Erythroblast (primary cell): ENCODE measurements at regions not wholly inside any gene's neighbourhood (a gene's known extent, or its start where the extent isn't known, plus 50 kb on each side); places are given as distances from the start of the nearest gene placed in this dataset.
A peak's percentile ranks its signal among the peaks of the same experiment; 100 is the strongest.
"Not testable (repeated sequence)": the region's sequence is repeated elsewhere in the genome, so short reads cannot be mapped to it uniquely, and the experiment has no call there.

Experiments
- DNase-seq, 2 experiments: peaks; one replicate each; lab custom pipeline; 2025; lab: John Stamatoyannopoulos, UW
- GATA1 ChIP-seq: IDR thresholded peaks from 2 replicates; pipeline ENCODE4 v1.6.1; 2011; ENCODE audit warnings: low read depth, mild to moderate bottlenecking, control low read depth, low read length, moderate library complexity
- POLR2A ChIP-seq: IDR thresholded peaks from 2 replicates; pipeline ENCODE4 v1.6.1; 2011; ENCODE audit warnings: mild to moderate bottlenecking, low read length

DNA sequence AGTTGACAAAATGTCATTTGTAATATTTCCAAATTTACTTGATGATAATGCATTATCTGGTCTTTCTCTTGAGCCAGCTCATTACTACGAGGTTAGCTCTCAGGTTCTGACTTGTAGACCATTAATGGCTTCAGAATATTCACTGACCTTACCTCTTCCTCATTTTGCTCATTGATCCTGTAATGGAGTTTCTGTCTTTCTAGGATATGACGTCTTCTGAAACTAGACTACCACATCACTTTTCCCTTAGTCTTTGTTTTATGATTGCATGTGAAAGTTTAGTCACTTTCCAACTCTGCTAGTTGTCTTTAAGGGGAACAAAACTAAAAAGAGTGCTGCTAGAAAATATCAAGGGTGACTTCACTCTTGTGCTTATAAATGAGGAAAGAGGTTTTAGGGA lies 697.6 kb downstream of the JRKL start:
- TF ChIP-seq POLR2A (no peak), GATA1 (no peak)
- DNase-seq = no peak

DNA sequence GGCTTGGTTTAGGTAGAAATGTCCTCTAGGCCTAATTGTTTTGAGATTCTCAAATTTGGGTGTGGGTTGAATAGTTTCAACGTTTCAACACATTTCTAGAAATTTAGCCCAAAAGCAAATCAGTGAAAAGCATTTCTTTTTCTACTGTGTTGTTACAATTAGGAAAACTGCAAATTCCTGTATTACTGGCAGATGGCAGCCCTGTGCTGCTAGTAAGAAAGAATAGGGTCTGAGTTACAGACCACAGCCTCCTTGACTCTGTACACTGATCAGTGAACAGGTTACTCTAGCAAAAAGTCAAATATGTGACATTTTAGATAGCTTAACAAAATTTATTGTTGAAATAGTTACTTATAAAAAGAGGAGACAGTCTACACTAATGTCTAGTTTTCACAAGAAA lies 703.0 kb downstream of the JRKL start:
- TF ChIP-seq GATA1 = no peak
- no peak for TF ChIP-seq POLR2A
- DNase-seq = no peak

DNA sequence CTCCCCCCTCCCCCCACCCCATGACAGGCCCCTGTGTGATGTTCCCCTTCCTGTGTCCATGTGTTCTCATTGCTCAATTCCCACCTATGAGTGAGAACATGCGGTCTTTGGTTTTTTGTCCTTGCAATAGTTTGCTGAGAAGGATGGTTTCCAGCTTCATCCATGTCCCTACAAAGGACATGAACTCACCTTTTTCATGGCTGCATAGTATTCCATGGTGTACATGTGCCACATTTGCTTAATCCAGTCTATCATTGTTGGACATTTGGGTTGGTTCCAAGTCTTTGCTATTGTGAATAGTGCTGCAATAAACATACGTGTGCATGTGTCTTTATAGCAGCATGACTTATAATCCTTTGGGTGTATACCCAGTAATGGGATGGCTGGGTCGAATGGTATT lies 712.4 kb downstream of the JRKL start:
- DNase-seq = not testable (repeated sequence)

DNA sequence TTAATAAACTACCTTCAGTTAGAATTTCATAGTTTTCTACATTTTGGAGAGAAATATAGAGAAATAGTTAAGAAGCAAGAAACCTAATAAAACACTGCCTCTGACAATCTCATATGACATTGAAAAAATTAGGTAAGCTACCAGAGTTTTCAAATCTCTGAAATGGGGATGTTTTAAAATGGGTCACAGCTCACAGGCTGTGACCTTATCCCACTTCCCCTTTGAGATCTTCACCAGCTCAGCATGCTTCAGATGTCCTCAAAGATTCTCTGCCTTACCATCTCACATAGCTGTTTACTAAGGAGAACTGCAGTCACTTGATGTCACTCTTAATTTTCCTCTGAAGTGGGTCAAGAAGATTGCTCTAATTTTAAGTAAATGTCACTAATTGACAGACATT lies 717.8 kb downstream of the JRKL start:
- DNase-seq = no peak
- no peak for TF ChIP-seq POLR2A
- no peak for TF ChIP-seq GATA1

DNA sequence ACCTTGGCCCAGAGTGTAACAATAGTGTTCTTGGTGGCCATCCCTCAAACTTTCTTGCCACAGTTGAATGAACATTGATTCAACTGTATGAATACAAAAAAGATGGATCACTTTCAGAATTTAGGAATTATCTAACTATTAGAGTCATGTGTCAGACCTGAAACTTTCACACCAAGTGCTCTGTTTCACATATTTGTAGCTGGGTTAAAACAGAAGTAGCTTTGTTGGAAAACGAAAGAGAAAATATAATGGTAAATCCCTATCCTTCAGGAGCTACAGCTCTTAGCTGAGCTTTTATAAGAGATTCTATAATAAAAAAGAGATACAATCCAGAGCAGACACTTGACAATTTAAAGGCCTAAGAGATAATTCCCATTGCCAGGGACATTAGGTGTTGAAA lies 719.3 kb downstream of the JRKL start:
- TF ChIP-seq GATA1 = no peak

DNA sequence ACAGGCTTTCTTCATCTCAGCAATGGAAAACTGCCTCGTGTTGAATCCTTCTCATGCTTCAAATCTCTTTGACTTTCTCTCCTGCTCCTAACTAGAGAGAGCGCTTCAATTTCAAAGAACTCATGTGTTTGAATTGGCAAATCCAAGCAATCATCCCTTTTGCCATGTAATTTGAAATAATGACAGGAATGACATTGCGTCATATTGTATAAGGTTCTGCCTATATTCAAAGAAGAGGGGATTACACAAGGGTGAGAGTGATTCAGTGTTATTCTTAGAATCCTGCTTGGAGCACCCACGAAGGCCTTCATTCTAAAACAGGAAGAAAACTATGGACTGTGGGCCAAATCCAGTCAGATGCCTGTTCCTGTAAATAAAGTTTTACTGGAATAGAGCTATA lies 720.6 kb downstream of the JRKL start:
- TF ChIP-seq GATA1 (no peak), POLR2A (no peak)
- no peak for DNase-seq

More for the DNA sequence above, 719.3 kb downstream of the JRKL start:
- DNase-seq = no peak

DNA sequence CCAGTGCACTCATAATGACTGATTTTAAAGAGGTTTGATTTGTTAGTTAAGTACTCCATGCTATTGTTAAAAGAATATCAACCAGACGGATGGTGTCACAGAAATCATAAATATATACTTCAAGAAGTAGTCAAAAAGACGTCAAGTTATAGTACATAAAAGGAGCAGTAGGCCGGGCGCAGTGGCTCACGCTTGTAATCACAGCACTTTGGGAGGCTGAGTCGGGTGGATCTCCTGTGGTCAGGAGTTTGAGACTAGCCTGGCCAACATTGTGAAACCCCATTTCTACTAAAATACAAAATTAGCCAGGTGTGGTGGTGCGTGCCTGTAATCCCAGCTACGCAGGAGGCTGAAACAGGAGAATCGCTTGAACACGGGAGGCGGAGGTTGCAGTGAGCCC lies 721.7 kb downstream of the JRKL start:
- DNase-seq = no peak
- TF ChIP-seq GATA1 (no peak), POLR2A (no peak)

DNA sequence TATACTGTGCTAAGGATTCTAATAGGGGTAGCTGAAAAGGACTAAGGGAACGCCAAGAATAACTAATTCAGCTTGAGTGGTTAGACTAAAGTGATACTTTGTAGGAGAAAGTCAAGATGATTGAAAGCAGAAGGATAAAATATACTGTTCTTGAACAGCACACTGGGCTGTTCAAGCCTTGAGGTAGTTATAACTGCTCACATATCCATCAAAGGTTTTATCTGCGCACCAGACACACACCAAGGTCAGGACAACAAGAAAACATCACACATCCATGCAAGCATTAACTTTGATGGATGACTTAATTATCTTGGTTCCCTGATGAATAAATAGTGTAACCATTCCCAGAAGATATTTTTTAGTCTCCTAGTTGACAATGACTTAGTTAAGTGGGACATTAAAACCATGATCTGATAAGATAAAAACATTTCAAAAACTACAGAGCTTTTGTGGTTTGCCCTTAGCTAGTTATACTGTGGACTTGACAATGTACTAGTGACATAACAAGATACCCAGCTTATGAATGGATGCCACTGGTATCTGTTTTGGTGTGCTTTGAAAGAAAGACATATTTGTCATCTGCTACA lies 728.9 kb downstream of the JRKL start:
- DNase-seq = no peak
- no peak for TF ChIP-seq POLR2A
- no peak for TF ChIP-seq GATA1

DNA sequence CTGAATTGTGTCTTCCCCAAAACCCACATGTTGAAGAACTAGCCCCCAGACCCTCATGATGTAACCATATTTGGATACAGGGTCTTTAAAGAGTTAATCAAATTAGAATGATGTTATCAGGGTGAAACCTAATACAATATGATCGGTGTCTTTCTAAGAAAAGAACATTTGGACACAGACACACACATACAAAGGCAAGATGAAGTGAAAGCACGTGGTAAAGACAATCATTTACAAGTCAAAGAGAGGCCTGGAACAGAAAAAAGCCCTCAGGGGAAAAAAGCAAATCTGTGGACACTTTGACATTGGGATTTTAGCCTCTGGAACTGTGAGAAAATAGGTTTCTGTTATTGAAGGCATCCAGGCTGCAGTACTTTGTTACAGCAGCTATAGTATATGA lies 733.4 kb downstream of the JRKL start:
- TF ChIP-seq GATA1 (no peak), POLR2A (no peak)
- DNase-seq = no peak

DNA sequence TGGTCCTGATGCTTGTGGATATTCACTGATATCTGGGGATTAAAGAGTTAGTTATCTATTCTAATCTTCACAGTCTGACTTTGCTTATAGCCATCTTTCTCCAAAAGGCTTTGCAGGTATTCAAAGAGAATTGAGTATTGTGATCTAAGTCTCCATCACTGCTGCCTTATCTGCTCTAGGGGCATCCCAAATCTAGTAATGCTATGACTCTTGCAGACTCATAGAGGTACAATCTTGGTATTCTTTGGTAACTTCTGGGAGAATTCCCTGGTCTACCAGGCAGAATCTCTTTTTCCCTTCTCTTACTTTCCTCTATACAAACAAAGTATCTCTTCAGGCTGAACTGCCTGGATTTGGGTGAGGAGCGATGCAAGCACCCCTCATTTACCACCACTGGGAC lies 746.3 kb downstream of the JRKL start:
- TF ChIP-seq POLR2A (no peak), GATA1 (no peak)
- DNase-seq = no peak

DNA sequence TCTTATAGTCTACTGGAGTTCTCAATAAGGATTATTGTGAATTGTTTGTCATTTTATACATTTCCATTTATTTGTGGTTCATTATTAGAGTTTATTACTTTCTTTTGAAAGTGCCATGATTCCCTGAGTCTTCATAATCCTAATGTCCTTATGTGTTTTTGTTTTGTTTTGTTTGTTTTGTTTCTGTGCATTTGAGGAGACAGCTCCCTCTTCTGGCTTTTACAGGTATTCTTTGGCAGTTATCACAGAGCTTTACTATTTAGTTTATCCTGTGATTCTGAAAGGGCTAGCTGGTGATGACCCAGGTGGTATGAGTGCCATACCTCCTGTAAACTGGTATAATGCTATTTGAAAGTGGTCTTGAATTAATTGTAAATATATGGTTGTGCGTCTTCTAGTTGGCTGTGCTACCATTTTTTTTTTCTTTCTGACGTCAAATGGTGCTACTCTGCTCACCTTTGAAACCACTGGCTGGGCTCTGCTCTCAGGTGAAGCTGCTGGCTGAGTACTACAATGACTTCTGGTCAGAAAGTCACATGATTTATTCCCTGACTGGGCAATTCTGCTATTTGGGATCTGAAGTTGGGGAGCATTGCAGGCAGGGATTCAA lies 751.2 kb downstream of the JRKL start:
- TF ChIP-seq GATA1 = no peak
- no peak for TF ChIP-seq POLR2A
- peak in 1 of 2 experiments; percentile 7 for DNase-seq

DNA sequence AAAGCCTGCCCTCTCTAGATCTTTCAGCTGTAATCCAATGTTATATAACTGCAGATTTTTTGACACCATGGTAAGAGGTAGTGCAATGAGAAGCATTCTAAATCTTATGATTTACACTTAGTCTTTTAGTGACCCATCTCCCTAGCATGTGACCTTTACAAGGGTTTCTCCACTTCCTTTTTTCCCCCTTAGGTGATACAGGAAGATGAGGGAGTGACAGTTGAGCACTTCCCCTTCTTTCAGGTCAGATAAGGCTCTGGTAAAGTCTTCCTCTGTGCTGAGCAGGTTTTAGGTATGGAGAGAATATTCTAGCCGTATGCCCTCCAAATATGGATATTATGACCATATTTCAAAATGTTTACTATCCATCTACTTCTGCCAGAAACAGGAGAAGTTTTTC lies 753.6 kb downstream of the JRKL start:
- no peak for DNase-seq
- no peak for TF ChIP-seq POLR2A
- no peak for TF ChIP-seq GATA1

DNA sequence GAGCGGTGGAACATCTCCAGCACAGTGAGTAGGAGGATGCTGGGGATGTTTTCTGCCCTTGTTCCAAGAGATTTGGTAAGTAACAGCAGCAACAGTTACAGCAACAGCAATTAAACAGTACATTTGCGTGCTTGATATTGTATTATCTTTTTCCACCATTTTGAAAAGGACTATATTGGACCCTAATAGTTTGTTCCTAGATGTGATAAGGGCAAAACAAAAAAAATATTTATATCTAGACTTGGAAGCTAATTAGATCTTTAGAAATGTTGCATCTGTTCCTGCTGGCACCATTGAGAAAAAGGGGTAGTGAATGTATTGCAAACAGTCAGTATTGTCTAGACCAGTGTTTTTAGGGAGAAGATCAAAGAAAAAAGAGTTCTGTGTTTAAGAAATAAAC lies 759.9 kb downstream of the JRKL start:
- TF ChIP-seq POLR2A = no peak
- TF ChIP-seq GATA1 = no peak
- DNase-seq = no peak

DNA sequence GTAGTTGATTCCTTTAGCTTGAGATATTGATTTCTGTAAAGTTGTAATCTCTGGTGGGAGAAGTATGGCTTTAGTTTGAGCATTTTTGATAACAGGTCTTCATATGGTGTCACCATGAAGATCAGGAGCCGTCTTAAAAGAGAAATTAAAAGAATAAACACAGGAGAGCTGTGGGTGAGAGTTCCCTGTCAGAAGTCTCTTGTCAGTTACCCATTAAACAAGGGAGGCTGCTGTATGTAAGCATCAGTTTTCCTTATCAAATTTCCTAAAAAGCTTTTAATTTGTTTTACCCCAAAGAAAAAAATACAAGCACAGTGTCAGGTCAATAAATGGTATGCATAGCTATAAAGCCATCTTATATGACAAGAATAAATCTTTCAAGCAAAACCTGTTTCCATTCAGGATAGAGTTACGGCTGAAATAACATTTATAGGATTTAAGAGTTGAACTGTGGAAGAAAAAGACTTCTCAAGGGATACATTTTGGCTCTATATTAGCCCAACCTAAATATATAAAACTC lies 767.5 kb downstream of the JRKL start:
- TF ChIP-seq GATA1 = no peak
- no peak for TF ChIP-seq POLR2A
- DNase-seq = no peak

DNA sequence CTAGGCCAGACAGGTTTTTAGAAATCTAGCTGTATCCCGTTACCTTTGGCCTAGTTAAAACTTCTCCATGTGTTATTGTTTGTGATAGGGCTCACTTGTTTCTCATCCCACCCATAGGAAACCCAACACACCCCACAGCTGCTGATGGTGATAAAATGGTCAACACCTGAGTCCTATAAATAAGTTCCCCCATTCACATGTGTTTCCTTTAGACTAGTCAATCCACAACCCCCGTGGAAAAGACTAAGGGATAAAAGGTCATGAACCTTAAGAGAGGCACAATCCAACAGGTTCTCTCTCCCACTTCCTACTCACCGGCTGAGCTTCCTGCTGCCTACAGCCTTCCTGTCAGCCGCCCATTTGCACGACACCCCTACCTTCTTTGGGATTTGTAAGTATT lies 768.4 kb downstream of the JRKL start:
- TF ChIP-seq GATA1 (no peak), POLR2A (no peak)
- DNase-seq = no peak
